Liver (tissue), 7 donors: ENCODE measurements at regions not wholly inside any gene's neighbourhood (a gene's known extent, or its start where the extent isn't known, plus 50 kb on each side); places are given as distances from the start of the nearest gene placed in this dataset.
"Not testable (repeated sequence)": the region's sequence is repeated elsewhere in the genome, so short reads cannot be mapped to it uniquely, and the experiment has no call there.

ENCODE experiments used
- DNase-seq: peaks from one replicate; pipeline ENCODE4 v3.0.0-alpha.2; 2017; ENCODE audit warnings: low spot score
- H3K27ac ChIP-seq, 2 donors: one replicate each; pipeline ENCODE4 v1.7.0; 2013; ENCODE audit warnings: inconsistent platforms in 2 of 2, low read length in 2 of 2, control low read depth in 1 of 2, low read depth in 1 of 2, mild to moderate bottlenecking in 1 of 2
- H3K27me3 ChIP-seq, 4 donors: one replicate each; pipeline versions ENCODE4 v1.6.1 to v1.7.0; 2013; ENCODE audit warnings: low read length in 3 of 4, inconsistent platforms in 1 of 4, mild to moderate bottlenecking in 1 of 4, moderate library complexity in 1 of 4; ENCODE audit not compliant: control insufficient read depth in 4 of 4, insufficient read depth in 4 of 4
- H3K36me3 ChIP-seq, 4 donors: one replicate each; pipeline versions ENCODE4 v1.6.1 to v1.7.0; 2013; ENCODE audit warnings: low read length in 3 of 4, mild to moderate bottlenecking in 3 of 4, low read depth in 1 of 4, moderate library complexity in 1 of 4; ENCODE audit not compliant: control insufficient read depth in 4 of 4, insufficient read depth in 3 of 4
- H3K4me1 ChIP-seq, 4 donors: one replicate each; pipeline versions ENCODE4 v1.6.1 to v1.7.0; 2013; ENCODE audit warnings: low read length in 3 of 4, mild to moderate bottlenecking in 3 of 4, moderate library complexity in 1 of 4; ENCODE audit not compliant: control insufficient read depth in 4 of 4, insufficient read depth in 4 of 4
- H3K4me3 ChIP-seq, 3 donors: one replicate each; pipeline versions ENCODE4 v1.6.1 to v1.7.0; 2013; ENCODE audit warnings: low read length in 3 of 3, control low read depth in 1 of 3, low read depth in 1 of 3, mild to moderate bottlenecking in 1 of 3
- H3K9ac ChIP-seq, 2 donors: one replicate each; pipeline ENCODE4 v1.7.0; 2013; ENCODE audit warnings: low read length in 2 of 2, mild to moderate bottlenecking in 2 of 2, moderate library complexity in 2 of 2, control low read depth in 1 of 2, low read depth in 1 of 2
- H3K9me3 ChIP-seq, 4 donors: one replicate each; pipeline versions ENCODE4 v1.6.1 to v1.7.0; 2013; ENCODE audit warnings: low read length in 3 of 4; ENCODE audit not compliant: control insufficient read depth in 4 of 4
- ATF3 ChIP-seq: IDR thresholded peaks from 2 replicates; pipeline ENCODE4 v1.6.1; 2016; ENCODE audit warnings: antibody characterized with exemption
- EGR1 ChIP-seq, 2 donors: IDR thresholded peaks; 2 replicates each; pipeline ENCODE4 v1.6.1; 2016 to 2018; ENCODE audit warnings: antibody characterized with exemption in 2 of 2, low read depth in 2 of 2
- FOXA1 ChIP-seq: IDR thresholded peaks from 2 replicates; pipeline ENCODE4 v1.6.1; 2016; ENCODE audit warnings: antibody characterized with exemption
- FOXA2 ChIP-seq: IDR thresholded peaks from 2 replicates; pipeline ENCODE4 v1.6.1; 2016; ENCODE audit warnings: antibody characterized with exemption
- GABPA ChIP-seq, 2 donors: IDR thresholded peaks in 1 of 2; conservative IDR thresholded peaks in 1 of 2; 2 replicates each; pipeline ENCODE4 v1.6.1; 2016; ENCODE audit warnings: antibody characterized with exemption in 2 of 2, mild to moderate bottlenecking in 1 of 2, moderate library complexity in 1 of 2
- HNF4A ChIP-seq, 2 donors: conservative IDR thresholded peaks; 2 replicates each; pipeline ENCODE4 v1.6.1; 2016; ENCODE audit warnings: antibody characterized with exemption in 2 of 2, mild to moderate bottlenecking in 2 of 2
- HNF4G ChIP-seq: IDR thresholded peaks from 2 replicates; pipeline ENCODE4 v1.6.1; 2016; ENCODE audit warnings: antibody characterized with exemption
- JUND ChIP-seq, 2 donors: IDR thresholded peaks; 2 replicates each; pipeline ENCODE4 v1.6.1; 2016; ENCODE audit warnings: antibody characterized with exemption in 2 of 2
- MAX ChIP-seq: IDR thresholded peaks from 2 replicates; pipeline ENCODE4 v1.6.1; 2016; ENCODE audit warnings: antibody characterized with exemption
- NR2F2 ChIP-seq: IDR thresholded peaks from 2 replicates; pipeline ENCODE4 v1.6.1; 2016; ENCODE audit warnings: antibody characterized with exemption
- RAD21 ChIP-seq, 2 donors: IDR thresholded peaks; 2 replicates each; pipeline ENCODE4 v1.6.1; 2016; ENCODE audit warnings: antibody characterized with exemption in 2 of 2, mild to moderate bottlenecking in 2 of 2
- REST ChIP-seq: IDR thresholded peaks from 2 replicates; pipeline ENCODE4 v1.6.1; 2016; ENCODE audit warnings: antibody characterized with exemption, mild to moderate bottlenecking
- RXRA ChIP-seq, 2 donors: IDR thresholded peaks; 2 replicates each; pipeline ENCODE4 v1.6.1; 2017 to 2018; ENCODE audit warnings: antibody characterized with exemption in 2 of 2, mild to moderate bottlenecking in 1 of 2
- SP1 ChIP-seq: IDR thresholded peaks from 2 replicates; pipeline ENCODE4 v1.6.1; 2018; ENCODE audit warnings: antibody characterized with exemption, mild to moderate bottlenecking
- TAF1 ChIP-seq: conservative IDR thresholded peaks from 2 replicates; pipeline ENCODE4 v1.6.1; 2016; ENCODE audit warnings: antibody characterized with exemption, mild to moderate bottlenecking
- YY1 ChIP-seq: IDR thresholded peaks from 2 replicates; pipeline ENCODE4 v1.6.1; 2016; ENCODE audit warnings: antibody characterized with exemption, mild to moderate bottlenecking
- ZBTB33 ChIP-seq: IDR thresholded peaks from 2 replicates; pipeline ENCODE4 v1.6.1; 2016; ENCODE audit warnings: antibody characterized with exemption
- WGBS: extraction: QIAGEN DNeasy Blood & Tissue Kit; methylation state at CpG from one replicate; pipeline ENCODE4 v1.1.7; 2013; 5-methylcytosine and 5-hydroxymethylcytosine counted together
- donor health status: healthy.
- donor health status: healthy.
- donor health status: healthy.
- donor health status: healthy.

- Histone ChIP-seq H3K27me3 (no peaks in the 10 kb centered on the region), H3K9ac (no peak overlapping the region), H3K27ac (no peak overlapping the region), H3K4me1 (no peaks in the 10 kb centered on the region), H3K9me3 (no peaks in the 10 kb centered on the region), H3K36me3 (no peaks in the 10 kb centered on the region), H3K4me3 (no peak overlapping the region)
- TF ChIP-seq HNF4A (conservative IDR thresholded peaks at IDR 0.05): no peak
- 84% methylated on average over 4 of the region's 4 CpGs for WGBS
- no peak for DNase-seq
Measured at GRCh38 chr14:80024417-80024816, 186.9 kb downstream of the DIO2 start.

GRCh38 chr14:80018476-80018875 lies 192.8 kb downstream of the DIO2 start:
- H3K27ac ChIP-seq, DNase-seq, H3K27me3 ChIP-seq, H3K36me3 ChIP-seq, H3K9ac ChIP-seq, H3K4me3 ChIP-seq, H3K4me1 ChIP-seq, H3K9me3 ChIP-seq: not testable (repeated sequence)
- 73% methylated on average over 3 of the region's 3 CpGs for WGBS

GRCh38 chr14:80017795-80018194 lies 193.5 kb downstream of the DIO2 start:
- WGBS: 63% methylated on average over 4 of the region's 4 CpGs
- no peak for DNase-seq
- H3K9ac ChIP-seq: no peak overlapping the region
- peaks cover 0 to 6% (median under 1%) of the 10 kb centered on the region in 4 donors for H3K9me3 ChIP-seq
- H3K27ac ChIP-seq: no peak overlapping the region
- no peak for TF ChIP-seq EGR1 (IDR thresholded peaks at IDR 0.05; ENCODE audit: low read depth in 2 of 2)
- TF ChIP-seq RXRA (IDR thresholded peaks at IDR 0.05): no peak
- no peak for TF ChIP-seq TAF1
- no peak for TF ChIP-seq GABPA (IDR thresholded peaks at IDR 0.05 in 1 of 2, conservative IDR thresholded peaks at IDR 0.05 in 1 of 2)
- no peak for TF ChIP-seq HNF4G
- no peak for TF ChIP-seq REST
- no peak for TF ChIP-seq HNF4A (conservative IDR thresholded peaks at IDR 0.05)
- no peak for TF ChIP-seq NR2F2
- no peak for TF ChIP-seq ZBTB33
- no peak for TF ChIP-seq RAD21 (IDR thresholded peaks at IDR 0.05)
- no peak for TF ChIP-seq MAX
- no peak for TF ChIP-seq FOXA2
- no peak for TF ChIP-seq YY1
- TF ChIP-seq JUND (IDR thresholded peaks at IDR 0.05): no peak
- TF ChIP-seq SP1: no peak
- no peak for TF ChIP-seq ATF3
- TF ChIP-seq FOXA1: no peak
- H3K4me1 ChIP-seq: no peaks in the 10 kb centered on the region
- H3K4me3 ChIP-seq: no peak overlapping the region
- H3K27me3 ChIP-seq: no peaks in the 10 kb centered on the region
- H3K36me3 ChIP-seq: no peaks in the 10 kb centered on the region

- H3K4me1 ChIP-seq, H3K9ac ChIP-seq, H3K27ac ChIP-seq, H3K4me3 ChIP-seq, H3K27me3 ChIP-seq, DNase-seq, H3K36me3 ChIP-seq, H3K9me3 ChIP-seq: not testable (repeated sequence)
- no CpG with 5 or more reads among the region's 1 CpG for WGBS
Measured at GRCh38 chr14:80010245-80010644, 201.1 kb downstream of the DIO2 start.
